ENCODE measurements at regions not wholly inside any gene's neighbourhood (a gene's known extent, or its start where the extent isn't known, plus 50 kb on each side); places are given as distances from the start of the nearest gene placed in this dataset.

DNA sequence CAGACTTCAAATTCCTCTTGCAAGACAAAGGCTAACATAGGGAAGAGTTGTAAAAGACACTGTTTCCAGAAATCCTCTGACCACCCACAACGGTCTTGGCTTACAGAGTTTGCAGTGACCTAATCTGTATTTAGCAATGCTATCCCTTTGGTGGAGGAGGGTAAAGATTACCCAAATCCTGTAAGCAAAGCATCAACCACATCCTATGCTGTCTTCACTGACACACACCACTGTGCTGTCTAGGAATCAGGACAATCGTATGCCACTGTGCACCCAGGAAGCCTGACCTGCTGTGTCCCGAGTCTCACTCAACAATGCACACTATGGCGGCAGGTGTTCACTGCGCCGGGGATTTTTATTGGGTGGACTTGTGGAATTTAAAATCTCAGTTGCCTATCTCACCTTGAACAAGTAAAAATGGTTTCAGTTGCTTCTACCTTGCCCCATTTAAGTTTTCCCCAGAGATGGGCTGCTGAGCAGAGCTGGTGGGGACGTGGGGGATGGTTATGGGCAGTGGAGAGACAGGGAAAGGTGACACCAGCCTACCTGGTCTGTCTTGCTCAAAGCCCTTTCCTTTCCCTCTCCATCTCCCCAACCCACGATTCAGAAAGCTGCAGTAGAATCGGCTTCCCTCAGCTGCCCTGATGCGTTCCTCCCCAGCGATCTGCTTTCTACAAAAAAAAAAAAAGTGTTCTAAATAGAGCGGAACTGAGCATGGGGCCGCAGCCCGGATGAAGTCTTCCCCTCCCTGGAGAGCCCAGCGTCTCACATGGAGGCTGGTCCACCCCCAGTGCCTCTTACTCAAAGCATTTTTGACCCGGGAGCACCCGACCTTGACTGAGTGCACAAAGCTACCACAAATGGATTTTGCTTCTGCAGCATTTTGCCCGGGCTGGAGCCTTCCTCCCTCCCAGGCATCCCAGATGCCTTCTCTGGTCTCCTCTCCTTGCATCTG is 271.5 kb downstream of the SOX9 start:
- TF ChIP-seq, protein P1, sequence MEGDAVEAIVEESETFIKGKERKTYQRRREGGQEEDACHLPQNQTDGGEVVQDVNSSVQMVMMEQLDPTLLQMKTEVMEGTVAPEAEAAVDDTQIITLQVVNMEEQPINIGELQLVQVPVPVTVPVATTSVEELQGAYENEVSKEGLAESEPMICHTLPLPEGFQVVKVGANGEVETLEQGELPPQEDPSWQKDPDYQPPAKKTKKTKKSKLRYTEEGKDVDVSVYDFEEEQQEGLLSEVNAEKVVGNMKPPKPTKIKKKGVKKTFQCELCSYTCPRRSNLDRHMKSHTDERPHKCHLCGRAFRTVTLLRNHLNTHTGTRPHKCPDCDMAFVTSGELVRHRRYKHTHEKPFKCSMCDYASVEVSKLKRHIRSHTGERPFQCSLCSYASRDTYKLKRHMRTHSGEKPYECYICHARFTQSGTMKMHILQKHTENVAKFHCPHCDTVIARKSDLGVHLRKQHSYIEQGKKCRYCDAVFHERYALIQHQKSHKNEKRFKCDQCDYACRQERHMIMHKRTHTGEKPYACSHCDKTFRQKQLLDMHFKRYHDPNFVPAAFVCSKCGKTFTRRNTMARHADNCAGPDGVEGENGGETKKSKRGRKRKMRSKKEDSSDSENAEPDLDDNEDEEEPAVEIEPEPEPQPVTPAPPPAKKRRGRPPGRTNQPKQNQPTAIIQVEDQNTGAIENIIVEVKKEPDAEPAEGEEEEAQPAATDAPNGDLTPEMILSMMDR (conservative IDR thresholded peaks at IDR 0.05 in 1 of 2, IDR thresholded peaks at IDR 0.05 in 1 of 2; ENCODE audit: low read depth in 1 of 2, low read length in 2 of 2): no peak
- TF ChIP-seq EZH2 (IDR thresholded peaks at IDR 0.05; ENCODE audit: low read length, missing control alignments): no peak

All from fibroblast of lung (primary cell).